Right ventricle myocardium inferior (tissue), 1 donor: ENCODE measurements at regions not wholly inside any gene's neighbourhood (a gene's known extent, or its start where the extent isn't known, plus 50 kb on each side); places are given as distances from the start of the nearest gene placed in this dataset.

Experiments
- ATAC-seq: fragments of 200-7000 bp; cut with Tn5 transposase; one replicate; pipeline ENCODE4 v1.9.1; 2020; ENCODE audit warnings: mild to moderate bottlenecking, moderate library complexity
- DNase-seq: peaks from one replicate; pipeline ENCODE4 v3.0.0; 2021; ENCODE audit errors: missing footprints
- intact Hi-C: fragments of 100-400 bp; cut with DNase I; formaldehyde crosslinking; loops from one replicate; pipeline ENCODE4 v1.11.0; 2022
- donor health status: DM: no; HTN: yes; CAD: no; lungs with severe emphysema.

DNA sequence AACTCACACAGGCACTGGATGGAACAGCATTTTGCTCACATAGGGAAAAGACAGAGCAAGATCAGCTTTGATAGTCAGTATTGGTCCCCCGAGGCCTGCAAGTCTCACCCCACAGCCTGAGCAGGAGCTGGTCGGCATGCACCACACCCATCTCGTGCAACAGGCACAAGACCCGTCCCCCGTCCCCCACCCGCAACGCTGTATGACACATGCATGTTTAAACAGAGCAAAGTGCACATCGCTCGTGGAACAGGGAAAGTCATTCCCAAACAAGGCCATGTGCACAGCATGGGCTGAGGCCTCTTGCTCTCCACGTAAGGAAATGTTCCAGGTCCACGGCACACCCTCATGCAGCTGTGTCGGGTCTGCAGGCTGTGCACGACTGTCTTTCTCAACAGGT, 527.2 kb downstream of the ACTR3B start:
- DNase-seq = no peak
- intact Hi-C loops = no loop called here
- ATAC-seq = no peak

DNA sequence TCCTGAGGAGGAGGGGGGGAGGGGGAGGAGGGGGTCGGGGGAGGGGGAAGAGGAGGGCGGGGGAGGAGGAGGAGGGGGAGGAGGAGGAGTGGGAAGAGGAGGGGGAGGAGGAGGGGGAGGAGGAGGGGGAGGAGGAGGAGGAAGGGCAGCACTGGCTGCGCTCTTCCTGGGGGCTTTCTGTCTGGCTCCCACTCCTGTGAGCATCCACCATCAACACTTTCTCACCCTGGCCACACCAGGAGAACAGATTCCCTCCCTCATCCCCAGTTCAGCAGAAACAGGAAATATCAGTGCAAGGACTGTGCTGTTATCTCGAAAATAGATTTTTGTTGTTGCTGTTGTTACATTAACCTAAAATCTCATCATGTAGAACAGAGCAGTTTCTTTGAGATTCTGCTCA, 530.5 kb downstream of the ACTR3B start:
- intact Hi-C loops = no loop called here
- ATAC-seq (no peak), DNase-seq (no peak)

DNA sequence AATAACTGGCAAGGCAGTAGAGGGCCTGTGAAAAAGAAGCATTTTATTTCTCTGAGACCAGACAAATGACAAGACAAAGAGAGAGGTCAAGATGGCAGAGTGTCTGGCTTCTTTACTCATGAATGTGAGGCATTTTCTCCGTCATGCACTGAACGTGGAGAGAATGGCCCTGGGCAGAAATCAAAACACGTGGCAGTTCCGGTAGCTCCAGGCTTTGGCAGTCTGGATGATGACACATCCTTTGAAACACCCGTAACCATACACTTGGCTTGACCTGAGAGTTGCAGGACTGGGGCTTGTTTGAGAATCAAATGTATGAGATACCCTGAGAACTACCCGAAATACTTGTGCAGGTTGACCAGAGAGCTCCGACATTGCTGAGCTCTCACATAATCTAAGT, 537.6 kb downstream of the ACTR3B start:
- DNase-seq (no peak), ATAC-seq (no peak)
- intact Hi-C loops = no loop called here

- ATAC-seq (no peak), DNase-seq (no peak)
- intact Hi-C loops = no loop called here
Measured at GRCh38 chr7:153301936-153302335, 542.4 kb downstream of the ACTR3B start.

DNA sequence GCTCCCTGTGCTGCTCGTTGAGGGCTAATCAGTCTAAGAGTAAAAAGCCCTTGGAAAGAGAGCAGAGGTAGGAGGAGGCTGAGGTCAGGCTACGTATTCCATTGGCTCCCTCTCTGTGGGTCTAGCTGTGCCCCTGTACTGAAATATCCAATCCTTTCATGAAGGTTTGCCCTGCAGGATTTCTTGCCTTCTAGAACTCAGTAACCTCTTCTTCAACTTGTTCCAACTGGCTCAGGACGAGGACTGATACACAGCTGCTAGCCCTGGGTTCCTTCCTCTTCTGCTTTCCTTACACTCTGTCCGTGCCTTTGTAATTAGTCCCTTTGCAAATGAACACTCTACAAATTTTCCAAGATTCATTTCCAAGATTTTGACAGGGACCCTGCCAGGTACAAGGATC, 560.5 kb downstream of the ACTR3B start:
- intact Hi-C loops = no loop called here
- ATAC-seq = no peak
- DNase-seq = no peak

GRCh38 chr7:153320681-153321080, 561.1 kb downstream of the ACTR3B start:
- intact Hi-C loops = no loop called here
- no peak for ATAC-seq
- no peak for DNase-seq

- DNase-seq = no peak
- intact Hi-C loops = no loop called here
- ATAC-seq = no peak
Measured at GRCh38 chr7:153322991-153323390, 563.4 kb downstream of the ACTR3B start.

DNA sequence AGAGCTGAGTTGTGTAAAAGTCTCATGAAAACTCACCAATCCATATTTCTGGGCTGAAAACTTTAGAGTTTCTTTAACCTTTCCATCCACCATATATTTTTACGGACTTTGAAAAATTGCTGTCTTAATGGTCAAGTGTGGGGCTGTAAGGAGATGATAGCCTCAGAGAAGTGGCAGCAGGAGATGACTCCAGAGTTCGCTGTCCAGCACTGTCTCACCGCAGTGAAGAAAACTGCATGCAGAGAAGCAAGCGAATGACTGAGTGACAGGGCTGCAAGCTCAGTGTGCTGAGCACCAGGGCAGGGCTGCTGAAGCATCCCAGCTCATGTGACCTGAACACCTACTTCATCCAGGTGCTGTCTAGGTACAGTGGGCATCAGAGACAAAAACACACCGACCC, 564.5 kb downstream of the ACTR3B start:
- ATAC-seq = no peak
- intact Hi-C loops = no loop called here
- DNase-seq = no peak

- ATAC-seq (no peak), DNase-seq (no peak)
- intact Hi-C loops = no loop called here
Measured at GRCh38 chr7:153327683-153328082, 568.1 kb downstream of the ACTR3B start.

DNA sequence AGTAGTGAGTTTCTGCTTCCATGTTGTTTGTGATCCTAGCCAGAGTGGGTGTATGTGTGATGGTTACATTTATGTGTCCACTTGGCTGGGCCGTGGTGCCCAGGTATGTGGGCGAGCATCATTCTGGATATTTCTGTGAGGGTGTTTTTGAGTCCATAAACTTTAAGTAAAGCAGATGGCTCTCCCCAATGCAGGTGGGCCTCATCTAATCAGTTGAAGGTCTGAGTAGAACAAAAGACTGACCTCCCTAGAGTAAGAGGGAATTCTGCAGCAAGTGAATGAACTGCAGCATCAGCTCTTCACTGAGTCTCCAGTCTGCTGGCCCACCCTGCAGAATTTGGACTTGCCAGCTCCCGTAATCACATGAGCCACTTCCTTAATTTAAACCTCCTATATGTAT, 571.9 kb downstream of the ACTR3B start:
- DNase-seq (no peak), ATAC-seq (no peak)
- intact Hi-C loops = no loop called here

DNA sequence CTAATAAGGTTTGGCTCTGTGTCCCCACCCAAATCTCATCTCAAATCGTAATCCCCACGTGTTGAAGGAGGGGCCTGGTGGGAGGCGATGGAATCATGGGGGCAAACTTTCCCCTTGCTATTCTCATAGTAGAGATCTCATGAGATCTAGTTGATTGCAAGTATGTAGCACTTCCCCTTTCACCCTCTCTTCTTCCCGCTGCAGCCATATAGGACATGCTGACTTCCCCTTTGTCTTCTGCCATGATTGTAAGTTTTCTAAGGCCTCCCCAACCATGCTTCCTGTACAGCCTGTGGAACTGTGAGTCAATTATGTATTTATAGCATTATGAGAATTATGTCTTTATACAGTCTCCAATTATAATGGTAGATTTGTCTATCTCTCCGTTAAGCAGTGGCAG, 594.5 kb downstream of the ACTR3B start:
- ATAC-seq (no peak), DNase-seq (no peak)
- intact Hi-C loops = no loop called here

DNA sequence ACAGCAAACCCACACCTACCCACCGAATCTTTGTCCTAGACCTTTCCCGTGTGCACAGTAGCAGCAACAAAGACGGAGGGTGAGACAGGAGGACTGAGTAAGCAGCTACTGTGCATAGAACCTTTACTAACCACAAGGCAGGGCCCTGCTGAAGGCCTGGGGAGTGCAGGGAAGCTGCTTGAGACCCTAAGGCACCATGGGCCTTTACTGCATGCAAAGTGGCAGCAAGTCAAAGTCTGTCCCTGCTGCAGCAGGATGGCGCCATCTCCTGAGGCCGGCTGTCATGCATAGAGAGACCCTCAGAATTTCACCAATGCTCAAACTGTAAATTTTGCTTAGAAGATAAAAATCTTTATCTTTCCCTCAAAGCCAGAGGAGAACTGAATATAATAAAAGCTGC, 610.5 kb downstream of the ACTR3B start:
- DNase-seq (no peak), ATAC-seq (no peak)
- intact Hi-C loops = no loop called here

DNA sequence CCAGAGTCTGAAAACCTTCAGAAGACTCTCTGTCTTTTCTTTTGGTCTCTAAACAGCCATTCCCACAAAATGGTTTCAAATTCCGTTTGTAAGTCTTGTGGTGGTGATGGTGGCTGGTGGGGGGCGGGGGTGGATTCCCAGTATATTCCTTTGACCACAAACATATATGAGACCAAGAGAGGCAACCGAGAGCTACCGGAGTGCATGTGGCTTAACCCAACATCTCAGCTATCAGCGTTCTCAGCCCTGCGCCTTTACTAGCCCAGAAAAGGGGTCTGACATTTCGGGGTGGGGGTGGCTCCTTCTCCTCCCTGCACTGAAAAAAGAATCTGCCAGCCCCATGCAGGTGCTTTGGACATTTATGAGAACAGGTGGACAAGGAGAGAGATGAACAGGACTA, 621.1 kb downstream of the ACTR3B start:
- DNase-seq (no peak), ATAC-seq (no peak)
- intact Hi-C loops = loop anchor here (5.0 kb wide), 2 partner anchors 302 to 452 kb away; no protein-coding TSS in a partner anchor

DNA sequence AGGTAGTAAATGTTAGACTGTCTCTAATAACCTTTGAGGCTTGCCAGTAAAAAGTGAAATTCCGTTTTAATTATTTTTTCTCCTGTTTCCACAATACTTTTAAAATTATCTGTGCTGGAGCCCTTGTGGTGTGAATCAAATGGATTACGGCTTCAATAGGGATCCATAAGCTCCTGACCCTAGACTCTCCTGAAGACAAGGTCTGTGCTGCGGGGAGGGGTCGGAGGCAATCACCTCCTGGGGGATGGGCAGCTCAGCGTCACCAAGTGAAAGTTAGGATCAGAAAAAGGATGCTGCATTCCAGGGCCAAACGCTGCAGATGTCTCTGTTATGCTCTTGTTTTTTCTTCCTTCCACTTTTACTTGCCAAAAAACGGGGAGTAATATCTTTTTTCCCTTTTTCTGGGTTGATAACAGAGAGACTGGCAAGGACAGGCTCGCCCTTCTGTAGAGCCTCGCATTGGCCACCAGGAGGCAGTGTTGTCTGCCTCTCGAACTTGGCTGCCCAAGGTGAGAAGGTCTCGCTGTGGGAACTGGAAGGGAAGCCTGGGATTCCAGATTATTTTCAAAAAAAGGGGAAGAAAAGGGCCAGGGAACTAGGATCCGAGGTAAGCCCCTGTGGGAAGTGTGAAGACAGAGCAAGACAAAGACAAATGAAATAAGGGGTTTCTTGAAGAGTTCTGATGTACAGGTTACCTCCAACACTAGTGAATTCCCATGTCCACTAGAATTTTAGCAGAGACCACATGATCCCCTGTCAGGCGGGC, 621.9 kb downstream of the ACTR3B start:
- intact Hi-C loops = loop anchor here (5.0 kb wide), 2 partner anchors 301 to 451 kb away; no protein-coding TSS in a partner anchor
- DNase-seq (no peak), ATAC-seq (peak; percentile 73)

GRCh38 chr7:153382641-153383101, 623.1 kb downstream of the ACTR3B start:
- ATAC-seq = peak; percentile 80
- intact Hi-C loops = loop anchor here (5.0 kb wide), 2 partner anchors 300 to 450 kb away; no protein-coding TSS in a partner anchor
- no peak for DNase-seq

DNA sequence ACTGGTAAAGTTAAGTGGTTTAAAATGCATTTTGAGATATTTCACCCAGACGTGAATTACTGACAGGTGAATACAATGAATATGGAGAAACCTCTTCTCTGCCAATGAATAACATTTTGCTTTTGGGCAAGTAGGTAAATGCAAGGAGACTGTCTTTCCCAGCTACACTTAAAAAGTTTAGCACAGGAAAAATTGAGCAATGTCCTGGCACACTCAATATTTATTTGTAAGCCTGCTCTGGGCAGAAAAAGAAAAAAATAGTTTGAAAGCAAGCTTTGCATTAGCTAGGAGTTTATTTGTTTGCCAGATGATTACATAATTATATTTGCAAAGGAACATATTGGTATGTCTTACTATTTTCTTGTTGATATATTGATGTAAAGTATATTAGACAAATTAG, 624.2 kb downstream of the ACTR3B start:
- DNase-seq = no peak
- intact Hi-C loops = loop anchor here (5.0 kb wide), 2 partner anchors 299 to 449 kb away; no protein-coding TSS in a partner anchor
- ATAC-seq = no peak

- DNase-seq (no peak), ATAC-seq (no peak)
- intact Hi-C loops = no loop called here
Measured at GRCh38 chr7:153385502-153385901, 626.0 kb downstream of the ACTR3B start.

GRCh38 chr7:153386556-153386955, 627.0 kb downstream of the ACTR3B start:
- ATAC-seq (no peak), DNase-seq (no peak)
- intact Hi-C loops = no loop called here

DNA sequence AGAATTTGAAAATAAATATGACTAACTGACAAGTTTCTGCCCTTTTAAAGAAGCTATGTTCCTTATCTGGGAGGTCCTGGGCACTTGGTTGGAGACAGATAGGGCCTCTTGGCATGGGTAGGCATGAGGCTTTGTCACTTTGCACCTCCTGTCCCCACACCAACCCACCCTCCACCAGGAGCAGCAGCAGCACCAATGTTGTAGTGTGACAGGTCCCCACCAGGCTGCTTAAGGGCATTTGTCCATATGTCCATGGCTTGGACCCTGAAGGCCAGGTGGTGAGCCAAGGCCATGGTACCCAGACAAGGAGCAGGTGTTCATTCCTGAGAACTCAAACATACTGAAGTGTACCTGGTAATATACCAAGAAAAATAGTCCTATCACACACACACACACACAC, 629.1 kb downstream of the ACTR3B start:
- intact Hi-C loops = no loop called here
- no peak for ATAC-seq

GRCh38 chr7:153389261-153389660, 629.7 kb downstream of the ACTR3B start:
- no peak for DNase-seq
- ATAC-seq = peak; percentile 86
- intact Hi-C loops = no loop called here

More for the DNA sequence above, 629.1 kb downstream of the ACTR3B start:
- no peak for DNase-seq

DNA sequence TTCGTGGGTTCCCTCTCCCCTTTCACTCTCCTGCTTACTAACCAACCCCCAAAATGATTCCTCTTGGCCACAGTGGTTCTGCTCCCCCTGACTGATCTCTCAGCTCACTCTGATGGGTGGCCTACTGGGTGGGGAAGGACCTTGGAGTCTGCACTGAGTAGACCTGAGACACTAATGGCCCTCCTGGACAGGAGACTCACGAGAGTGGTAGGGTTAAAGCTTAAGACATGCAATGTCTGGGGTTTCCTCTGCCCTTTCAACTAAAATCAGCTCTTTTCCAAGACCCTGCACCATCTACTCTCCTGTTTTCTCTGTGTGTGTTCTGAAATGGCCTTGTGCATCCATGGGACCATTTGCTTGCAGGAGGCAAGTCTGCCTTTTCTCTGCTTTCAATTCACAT, 631.4 kb downstream of the ACTR3B start:
- intact Hi-C loops = loop anchor here (2.0 to 5.0 kb wide), 2 partner anchors 81 to 134 kb away; no protein-coding TSS in a partner anchor
- DNase-seq = no peak
- no peak for ATAC-seq
